IPS DF 6.9 (cell line): ENCODE measurements at regions not wholly inside any gene's neighbourhood (a gene's known extent, or its start where the extent isn't known, plus 50 kb on each side); places are given as distances from the start of the nearest gene placed in this dataset.

Experiments used
- DNase-seq: peaks from one replicate; pipeline ENCODE4 v3.0.0-alpha.2; 2013; ENCODE audit warnings: low read depth, low spot score
- H3K27ac ChIP-seq: one replicate; pipeline ENCODE4 v1.5.1; 2013; ENCODE audit warnings: low read length, control low read depth
- H3K27me3 ChIP-seq: 2 replicates; pipeline ENCODE4 v1.6.1; 2013; ENCODE audit warnings: mild to moderate bottlenecking, low read length; ENCODE audit not compliant: control insufficient read depth, insufficient read depth
- H3K36me3 ChIP-seq: 2 replicates; pipeline ENCODE4 v1.6.1; 2013; ENCODE audit warnings: low read length; ENCODE audit not compliant: control insufficient read depth, insufficient read depth
- H3K4me1 ChIP-seq: 2 replicates; pipeline ENCODE4 v1.6.1; 2013; ENCODE audit warnings: low read length; ENCODE audit not compliant: control insufficient read depth, insufficient read depth
- H3K4me3 ChIP-seq: 2 replicates; pipeline ENCODE4 v1.5.1; 2013; ENCODE audit warnings: mild to moderate bottlenecking, low read length
- H3K9me3 ChIP-seq: 2 replicates; pipeline ENCODE4 v1.6.1; 2013; ENCODE audit warnings: low read length, inconsistent platforms; ENCODE audit not compliant: control insufficient read depth, insufficient read depth
- WGBS: extraction: QIAGEN DNeasy Blood & Tissue Kit; methylation state at CpG from one replicate; pipeline ENCODE4 v1.1.7; 2013; ENCODE audit warnings: mixed read lengths, missing lambda C conversion rate; ENCODE audit not compliant: insufficient read length, insufficient coverage; 5-methylcytosine and 5-hydroxymethylcytosine counted together

GRCh38 chr1:219438386-219438785 is 174.5 kb downstream of the ZC3H11B start:
- WGBS, result no CpG with 5 or more reads among the region's 3 CpGs
- Histone ChIP-seq H3K36me3 (no peaks in the 10 kb centered on the region), H3K27me3 (no peaks in the 10 kb centered on the region), H3K27ac (no peak overlapping the region), H3K9me3 (no peaks in the 10 kb centered on the region), H3K4me3 (no peak overlapping the region), H3K4me1 (no peaks in the 10 kb centered on the region)
- DNase-seq, result no peak

- H3K9me3 ChIP-seq, result no peaks in the 10 kb centered on the region
- no peaks in the 10 kb centered on the region for H3K27me3 ChIP-seq
- no peak overlapping the region for H3K27ac ChIP-seq
- WGBS, result no CpG with 5 or more reads among the region's 2 CpGs
- H3K36me3 ChIP-seq, result no peaks in the 10 kb centered on the region
- H3K4me1 ChIP-seq, result 0 out of 2 replicates have a peak, but pooled peaks cover 1% of the 10 kb centered on the region
- no peak overlapping the region for H3K4me3 ChIP-seq
- DNase-seq, result no peak
Observed at GRCh38 chr1:219434923-219435297, 178.0 kb downstream of the ZC3H11B start.

- no peak overlapping the region for H3K27ac ChIP-seq
- DNase-seq, result no peak
- no peaks in the 10 kb centered on the region for H3K9me3 ChIP-seq
- WGBS, result no CpG with 5 or more reads among the region's 6 CpGs
- 0 out of 2 replicates have a peak, but pooled peaks cover 1% of the 10 kb centered on the region for H3K4me1 ChIP-seq
- H3K36me3 ChIP-seq, result no peaks in the 10 kb centered on the region
- H3K27me3 ChIP-seq, result no peaks in the 10 kb centered on the region
- H3K4me3 ChIP-seq, result no peak overlapping the region
Observed at GRCh38 chr1:219434285-219434922, 178.5 kb downstream of the ZC3H11B start.

- H3K27ac ChIP-seq, result no peak overlapping the region
- H3K4me3 ChIP-seq, result no peak overlapping the region
- WGBS, result no CpG with 5 or more reads among the region's 6 CpGs
- H3K4me1 ChIP-seq, result 0 out of 2 replicates have a peak, but pooled peaks cover 1% of the 10 kb centered on the region
- H3K9me3 ChIP-seq, result no peaks in the 10 kb centered on the region
- no peak for DNase-seq
- H3K36me3 ChIP-seq, result no peaks in the 10 kb centered on the region
- H3K27me3 ChIP-seq, result no peaks in the 10 kb centered on the region
Observed at GRCh38 chr1:219433496-219434131, 179.3 kb downstream of the ZC3H11B start.

GRCh38 chr1:219433001-219433400 is 179.9 kb downstream of the ZC3H11B start:
- DNase-seq, result no peak
- no peaks in the 10 kb centered on the region for H3K9me3 ChIP-seq

GRCh38 chr1:219432191-219432606 is 180.7 kb downstream of the ZC3H11B start:
- Histone ChIP-seq H3K4me1 (0 out of 2 replicates have a peak, but pooled peaks cover 1% of the 10 kb centered on the region), H3K27ac (no peak overlapping the region), H3K27me3 (no peaks in the 10 kb centered on the region), H3K9me3 (no peaks in the 10 kb centered on the region), H3K4me3 (no peak overlapping the region), H3K36me3 (no peaks in the 10 kb centered on the region)
- DNase-seq, result no peak
- WGBS, result no CpG with 5 or more reads among the region's 3 CpGs

More at GRCh38 chr1:219433001-219433400, 179.9 kb downstream of the ZC3H11B start:
- WGBS, result no CpG with 5 or more reads among the region's 5 CpGs
- no peak overlapping the region for H3K4me3 ChIP-seq
- H3K36me3 ChIP-seq, result no peaks in the 10 kb centered on the region
- no peak overlapping the region for H3K27ac ChIP-seq
- H3K27me3 ChIP-seq, result no peaks in the 10 kb centered on the region
- H3K4me1 ChIP-seq, result 0 out of 2 replicates have a peak, but pooled peaks cover 1% of the 10 kb centered on the region

GRCh38 chr1:219430419-219430818 is 182.5 kb downstream of the ZC3H11B start:
- H3K4me1 ChIP-seq, result 0 out of 2 replicates have a peak, but pooled peaks cover 1% of the 10 kb centered on the region
- no peaks in the 10 kb centered on the region for H3K9me3 ChIP-seq
- DNase-seq, result no peak
- H3K27me3 ChIP-seq, result no peaks in the 10 kb centered on the region
- H3K27ac ChIP-seq, result no peak overlapping the region
- no CpG with 5 or more reads among the region's 1 CpG for WGBS
- no peaks in the 10 kb centered on the region for H3K36me3 ChIP-seq
- no peak overlapping the region for H3K4me3 ChIP-seq

GRCh38 chr1:219428651-219429050 is 184.3 kb downstream of the ZC3H11B start:
- H3K9me3 ChIP-seq, result no peaks in the 10 kb centered on the region
- no peaks in the 10 kb centered on the region for H3K36me3 ChIP-seq
- DNase-seq, result no peak
- no peak overlapping the region for H3K4me3 ChIP-seq
- 0 out of 2 replicates have a peak, but pooled peaks cover 1% of the 10 kb centered on the region for H3K4me1 ChIP-seq
- no peak overlapping the region for H3K27ac ChIP-seq
- H3K27me3 ChIP-seq, result no peaks in the 10 kb centered on the region
- WGBS, result 100% methylated on average over 2 of the region's 5 CpGs

GRCh38 chr1:219427989-219428388 is 184.9 kb downstream of the ZC3H11B start:
- Histone ChIP-seq H3K27me3 (no peaks in the 10 kb centered on the region), H3K36me3 (no peaks in the 10 kb centered on the region), H3K27ac (no peak overlapping the region), H3K9me3 (no peaks in the 10 kb centered on the region), H3K4me3 (no peak overlapping the region), H3K4me1 (0 out of 2 replicates have a peak, but pooled peaks cover 1% of the 10 kb centered on the region)
- WGBS, result no CpG with 5 or more reads among the region's 2 CpGs
- no peak for DNase-seq

- no peak overlapping the region for H3K27ac ChIP-seq
- H3K9me3 ChIP-seq, result no peaks in the 10 kb centered on the region
- DNase-seq, result no peak
- no peaks in the 10 kb centered on the region for H3K36me3 ChIP-seq
- 0 out of 2 replicates have a peak, but pooled peaks cover 1% of the 10 kb centered on the region for H3K4me1 ChIP-seq
- H3K4me3 ChIP-seq, result no peak overlapping the region
- H3K27me3 ChIP-seq, result no peaks in the 10 kb centered on the region
Observed at GRCh38 chr1:219427403-219427802, 185.5 kb downstream of the ZC3H11B start.
